Fibroblast of skin of scalp (primary cell): ENCODE measurements at regions not wholly inside any gene's neighbourhood (a gene's known extent, or its start where the extent isn't known, plus 50 kb on each side); places are given as distances from the start of the nearest gene placed in this dataset.
A peak's percentile ranks its signal among the peaks of the same experiment; 100 is the strongest.

Experiments used
- DNase-seq: peaks from one replicate; pipeline ENCODE4 v3.0.0-alpha.2; 2013

DNA sequence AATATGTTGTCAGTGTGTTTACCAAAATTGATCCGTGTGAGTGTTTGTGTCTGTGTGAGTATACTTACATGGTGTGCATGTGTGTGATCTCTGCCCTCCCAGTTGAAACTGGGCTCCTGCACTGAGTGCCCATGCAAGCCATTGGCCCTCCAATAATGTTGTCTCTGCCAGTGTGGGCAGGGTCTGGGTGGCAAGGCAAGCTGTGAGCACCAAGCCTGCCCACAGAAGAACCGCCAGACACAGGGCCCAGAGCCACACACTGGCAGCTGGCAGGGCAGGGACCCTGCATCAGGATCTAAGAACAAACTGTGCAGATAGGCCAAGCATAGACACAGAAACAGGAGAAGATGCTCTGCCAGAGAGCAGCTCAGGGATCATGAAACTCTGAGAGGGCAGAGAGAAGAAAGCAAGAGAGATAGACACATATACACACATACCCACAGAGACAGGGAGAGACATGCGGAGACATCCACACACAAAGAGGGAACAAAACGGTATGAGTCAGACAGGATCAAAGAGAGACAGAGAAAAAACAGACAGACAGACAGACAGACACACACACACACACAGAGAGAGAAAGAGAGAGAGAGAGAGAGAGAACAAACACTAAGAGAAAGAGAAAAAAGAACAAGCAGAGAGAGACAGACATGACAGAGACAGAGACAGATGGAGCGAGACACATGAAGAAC lies 555.0 kb downstream of the MID1IP1 start:
- no peak for DNase-seq

- DNase-seq = no peak
These were observed 558.8 kb downstream of the MID1IP1 start for GRCh38 chrX:39360101-39360500.

DNA sequence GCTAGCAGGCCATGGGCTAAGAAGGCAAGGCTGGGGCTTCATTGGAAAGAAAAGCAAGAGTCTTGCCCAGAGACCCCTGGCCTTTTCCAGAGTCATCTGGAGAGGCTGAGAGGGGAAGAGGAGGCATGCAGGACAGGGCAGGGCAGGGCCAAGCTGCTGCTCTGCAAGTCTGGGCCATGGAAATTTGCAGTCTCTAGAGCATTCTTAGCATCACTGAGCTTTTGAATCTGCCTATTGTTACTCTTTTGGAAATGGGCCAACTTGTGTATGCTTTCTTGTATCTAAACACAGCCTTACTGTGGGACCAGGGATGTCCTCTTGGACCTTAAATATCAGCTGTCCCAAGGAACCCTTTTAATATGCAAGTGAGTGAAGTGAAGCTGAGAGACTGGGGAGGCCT lies 560.5 kb downstream of the MID1IP1 start:
- no peak for DNase-seq

GRCh38 chrX:39367416-39367815 lies 566.2 kb downstream of the MID1IP1 start:
- no peak for DNase-seq

DNA sequence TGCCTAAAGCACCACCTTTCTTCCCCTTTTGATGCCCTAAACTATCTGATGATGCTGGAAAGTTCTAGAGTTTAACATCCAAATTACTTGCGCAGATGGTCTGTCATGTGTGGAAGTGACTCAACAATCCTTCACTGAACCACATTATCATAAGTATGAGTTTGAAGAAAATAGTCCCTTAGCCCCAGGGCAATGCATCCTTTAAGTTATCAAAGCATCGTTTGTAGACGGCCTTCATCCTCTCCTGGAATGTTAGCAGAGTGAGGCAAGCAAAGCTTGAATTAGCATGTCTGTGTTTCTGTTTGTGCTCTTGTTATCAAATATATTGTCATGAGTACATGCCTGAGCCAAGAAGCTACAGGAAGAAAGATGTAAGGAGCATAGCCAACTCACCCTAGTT lies 570.9 kb downstream of the MID1IP1 start:
- DNase-seq = no peak

- DNase-seq = no peak
These were observed 575.9 kb downstream of the MID1IP1 start for GRCh38 chrX:39377157-39377556.

DNA sequence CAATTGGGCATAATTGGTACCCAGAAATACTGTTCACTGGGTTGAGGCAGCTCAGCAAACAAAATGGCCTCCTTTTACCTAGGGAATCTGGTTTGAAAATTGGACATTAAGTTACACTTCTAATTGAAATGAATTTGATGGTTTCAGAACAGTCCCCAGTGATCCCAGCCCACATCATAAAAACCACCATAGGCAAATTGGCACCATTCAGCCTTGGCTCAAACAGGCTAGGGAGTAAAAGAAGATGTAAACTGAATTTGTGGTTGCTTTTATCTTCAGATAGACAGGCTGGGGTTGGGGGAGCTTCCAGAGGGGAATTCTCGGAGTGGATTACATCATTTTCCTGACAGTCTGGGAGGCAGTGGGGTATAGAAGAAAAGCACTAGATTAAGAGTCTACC lies 576.5 kb downstream of the MID1IP1 start:
- DNase-seq = no peak

DNA sequence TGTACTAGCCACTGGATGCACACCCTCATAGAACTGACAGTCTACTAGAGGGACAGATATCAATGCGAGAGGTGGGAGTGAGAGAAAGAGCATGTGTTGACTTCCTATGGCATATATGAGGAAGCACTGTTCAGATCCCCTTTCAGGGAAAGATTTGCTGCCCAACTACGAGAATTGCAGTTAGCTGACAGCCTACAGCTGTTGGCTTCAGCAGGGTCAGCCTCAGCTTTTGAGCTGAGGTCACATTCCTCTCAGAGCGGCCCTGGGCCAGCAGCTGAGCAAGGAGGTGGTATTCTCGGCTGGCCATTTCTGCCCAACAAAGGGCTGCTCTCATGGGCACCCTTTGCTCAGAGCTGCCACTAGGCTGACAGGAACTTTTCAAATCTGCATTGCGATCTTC lies 580.2 kb downstream of the MID1IP1 start:
- no peak for DNase-seq

GRCh38 chrX:39384996-39385395 lies 583.7 kb downstream of the MID1IP1 start:
- DNase-seq = no peak

GRCh38 chrX:39388730-39389129 lies 587.5 kb downstream of the MID1IP1 start:
- no peak for DNase-seq

DNA sequence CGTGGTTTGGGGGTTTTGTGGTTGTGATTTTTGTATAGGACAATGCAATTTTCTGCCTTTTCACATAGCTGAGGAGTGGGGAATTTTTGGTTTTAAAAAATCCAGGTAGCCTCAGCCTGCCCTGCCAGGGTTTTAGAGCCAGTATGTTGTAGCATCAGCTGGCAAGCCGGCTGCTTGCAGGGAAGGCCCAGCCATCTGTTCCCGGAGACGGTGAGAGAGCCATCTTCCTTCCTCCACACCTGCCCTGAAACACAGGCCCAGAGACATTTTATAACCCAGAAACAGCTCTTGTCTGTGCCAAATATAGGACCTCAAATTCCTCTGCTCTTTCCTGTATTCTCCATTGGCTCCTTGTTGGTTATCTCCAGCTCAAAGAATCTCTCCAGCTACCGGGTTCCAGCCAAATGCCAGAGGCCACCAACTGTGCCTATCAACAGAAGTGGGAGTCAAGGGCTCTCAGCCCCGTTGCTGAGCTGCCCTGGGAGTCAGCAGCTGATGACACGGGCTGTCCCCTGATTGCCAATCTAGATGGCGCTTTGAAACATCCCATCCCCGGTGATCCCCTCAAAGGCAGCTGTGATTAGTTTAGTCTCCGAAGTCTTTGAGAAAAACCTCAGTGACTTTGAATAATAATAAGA lies 595.2 kb downstream of the MID1IP1 start:
- DNase-seq = no peak

DNA sequence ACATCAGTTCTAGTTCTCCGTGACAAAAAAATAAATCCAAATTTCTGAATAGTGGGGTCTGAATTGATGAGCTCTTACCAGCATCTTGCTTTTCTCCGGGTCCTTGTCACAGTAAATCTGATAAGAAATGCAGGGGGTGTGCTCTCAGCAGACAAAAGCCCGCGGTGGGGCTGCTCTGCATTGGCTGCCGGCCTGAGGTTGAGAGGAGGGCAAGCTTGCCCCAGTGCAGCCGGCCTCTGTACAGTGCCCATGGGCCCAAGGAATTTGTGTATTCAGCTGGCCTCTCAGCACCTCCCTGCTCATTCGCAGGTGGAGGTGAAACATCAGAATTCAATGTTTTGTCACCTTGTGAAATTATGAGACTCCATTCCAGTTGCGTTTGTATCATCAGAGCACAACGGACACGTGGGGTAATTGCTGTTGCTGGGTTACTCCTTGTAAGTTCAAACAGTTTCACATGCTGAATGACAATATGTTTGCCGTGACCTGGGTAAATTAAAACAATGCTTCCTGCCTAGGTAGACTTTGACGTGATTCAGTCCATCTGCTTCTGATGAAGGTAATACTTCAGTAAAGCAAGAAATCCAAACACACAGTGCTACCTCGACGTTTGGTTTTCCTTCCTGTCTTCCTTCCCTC lies 596.4 kb downstream of the MID1IP1 start:
- no peak for DNase-seq

DNA sequence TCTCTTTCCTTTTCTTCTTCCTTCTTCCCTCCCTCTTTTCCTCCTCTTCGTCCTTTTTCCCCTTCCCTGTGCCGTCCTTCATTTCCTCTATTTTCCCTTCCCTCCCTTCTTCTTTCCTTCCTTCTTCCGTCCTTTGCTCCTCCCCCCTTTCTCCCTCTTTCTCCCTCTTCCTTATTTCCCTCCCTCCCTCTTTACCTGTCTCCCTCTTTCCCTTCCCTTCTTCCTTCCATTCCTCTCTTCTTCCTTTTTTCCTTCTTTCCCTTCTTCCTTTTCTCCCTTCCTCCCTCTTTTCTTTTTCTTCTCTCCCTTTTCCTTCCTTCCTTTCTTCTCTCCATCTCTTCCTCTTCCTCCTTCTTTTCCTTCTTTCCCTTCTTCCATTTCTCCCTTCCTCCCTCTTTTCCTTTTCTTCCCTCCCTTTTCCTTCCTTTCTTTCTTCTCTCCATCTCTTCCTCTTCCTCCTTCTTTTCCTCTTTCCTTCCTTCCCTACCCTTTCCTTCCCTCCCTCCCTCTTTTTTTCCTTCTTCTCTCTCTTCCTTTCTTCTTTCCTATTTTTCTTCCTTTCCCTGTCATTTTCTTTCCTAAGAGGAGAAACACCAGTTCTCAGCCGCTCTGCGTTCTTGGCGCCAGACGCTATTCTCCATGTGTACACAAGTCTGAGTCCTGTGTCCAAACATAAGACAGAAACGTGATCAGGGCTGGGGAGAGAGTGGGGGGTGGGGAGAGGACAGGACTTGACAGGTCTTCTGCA lies 597.1 kb downstream of the MID1IP1 start:
- no peak for DNase-seq

DNA sequence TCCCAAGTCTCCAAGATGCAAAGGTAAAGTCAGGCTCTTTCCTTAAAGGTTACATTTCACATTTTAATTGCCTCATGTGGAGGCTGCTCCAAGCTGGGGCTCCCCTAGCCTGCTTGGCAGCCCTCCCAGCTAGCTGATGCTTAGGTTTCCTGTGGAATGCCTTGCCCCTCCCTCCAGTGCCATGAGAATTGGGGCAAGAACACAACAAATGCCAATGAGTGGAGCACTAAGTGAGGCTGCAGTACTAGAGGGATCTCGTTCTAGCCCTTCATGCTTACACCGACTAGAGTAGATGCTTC lies 597.7 kb downstream of the MID1IP1 start:
- peak; percentile 7 for DNase-seq

GRCh38 chrX:39399387-39399786 lies 598.1 kb downstream of the MID1IP1 start:
- DNase-seq = no peak

DNA sequence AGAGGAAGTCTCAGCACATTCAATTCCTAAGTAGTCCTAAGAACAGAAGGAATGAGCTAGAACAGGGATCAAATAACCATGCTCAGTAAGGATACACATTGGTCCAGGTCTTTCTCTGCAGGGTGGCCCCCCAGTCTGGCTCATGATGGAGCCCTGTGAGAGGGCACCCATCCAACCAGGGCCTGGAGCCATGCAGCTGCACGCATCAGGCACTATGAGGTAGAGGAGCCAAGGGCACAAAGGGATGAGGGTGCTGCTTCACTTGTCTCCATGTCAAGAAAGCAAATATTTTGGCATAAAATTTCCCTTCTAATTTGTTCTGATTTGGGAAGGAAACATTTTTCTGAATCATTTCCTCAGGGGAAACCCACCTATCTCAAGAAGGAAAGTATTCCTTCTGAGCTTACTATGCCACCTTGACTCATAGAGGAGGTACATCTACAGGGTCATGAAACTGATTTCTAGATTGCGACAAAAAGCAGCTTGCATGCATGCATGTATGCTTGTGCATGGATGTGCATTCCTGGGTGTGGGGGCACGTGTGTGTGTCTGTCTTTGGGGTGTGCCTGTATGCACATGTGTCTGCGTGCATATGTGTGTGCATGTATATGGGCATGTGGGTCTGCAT lies 600.3 kb downstream of the MID1IP1 start:
- no peak for DNase-seq

GRCh38 chrX:39402158-39402557 lies 600.9 kb downstream of the MID1IP1 start:
- no peak for DNase-seq

- no peak for DNase-seq
These were observed 605.5 kb downstream of the MID1IP1 start for GRCh38 chrX:39406799-39407198.

DNA sequence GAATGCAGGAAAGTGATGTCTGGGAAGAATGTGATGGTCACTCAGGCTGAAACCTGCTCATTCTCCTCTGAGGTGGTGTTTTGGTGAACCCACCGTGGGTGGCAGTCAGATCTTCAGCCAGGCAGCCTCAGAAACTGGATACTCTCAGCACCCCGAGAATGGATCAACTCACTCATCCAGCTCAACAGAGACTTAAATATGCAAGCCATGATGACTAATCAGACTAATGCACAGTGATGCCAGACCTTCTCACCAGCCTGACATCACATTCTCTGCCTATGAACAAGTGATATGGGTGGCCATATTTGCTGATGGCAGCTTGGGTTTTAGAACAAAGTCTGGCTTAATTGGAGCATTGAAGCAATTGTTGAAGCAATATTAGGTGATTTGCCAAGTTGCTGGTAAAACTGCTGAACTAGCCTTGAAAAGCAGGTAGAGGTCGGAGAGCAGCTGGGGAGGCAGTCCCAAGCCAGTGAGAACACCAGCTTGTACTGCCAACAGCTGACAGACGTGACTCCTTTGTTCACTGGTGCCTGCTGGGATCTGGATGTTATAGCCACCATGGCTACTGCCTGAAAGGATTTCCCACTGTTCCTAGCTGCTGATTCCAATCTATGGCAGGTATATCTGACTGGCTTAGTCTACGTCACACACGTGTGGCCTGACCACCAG lies 608.1 kb downstream of the MID1IP1 start:
- DNase-seq = no peak

- no peak for DNase-seq
These were observed 613.1 kb downstream of the MID1IP1 start for GRCh38 chrX:39414290-39414854.

- no peak for DNase-seq
These were observed 615.4 kb downstream of the MID1IP1 start for GRCh38 chrX:39416547-39417260.
